K562 (cell line): ENCODE measurements at regions not wholly inside any gene's neighbourhood (a gene's known extent, or its start where the extent isn't known, plus 50 kb on each side); places are given as distances from the start of the nearest gene placed in this dataset.

Source experiments
- TF ChIP-seq, protein P1 (sequence below), 2 experiments: fragments of 150-350 bp in 1 of 2; IDR thresholded peaks; 2 replicates each; pipeline ENCODE4 v1.6.1; 2012 to 2016; ENCODE audit warnings: low read depth in 2 of 2, low read length in 2 of 2, mild to moderate bottlenecking in 1 of 2, moderate library complexity in 1 of 2
- TF ChIP-seq, protein P2 (sequence below): fragments of 250-450 bp; sonication (Bioruptor Pico); IDR thresholded peaks from 2 replicates; pipeline ENCODE4 v1.5.0; 2021; ENCODE audit warnings: mild to moderate bottlenecking, moderate library complexity
- TF ChIP-seq, protein P3 (sequence below): fragments of 250-450 bp; sonication (Bioruptor Pico); IDR thresholded peaks from 2 replicates; pipeline ENCODE4 v1.4.0; 2020; ENCODE audit warnings: mild to moderate bottlenecking, moderate library complexity

DNA sequence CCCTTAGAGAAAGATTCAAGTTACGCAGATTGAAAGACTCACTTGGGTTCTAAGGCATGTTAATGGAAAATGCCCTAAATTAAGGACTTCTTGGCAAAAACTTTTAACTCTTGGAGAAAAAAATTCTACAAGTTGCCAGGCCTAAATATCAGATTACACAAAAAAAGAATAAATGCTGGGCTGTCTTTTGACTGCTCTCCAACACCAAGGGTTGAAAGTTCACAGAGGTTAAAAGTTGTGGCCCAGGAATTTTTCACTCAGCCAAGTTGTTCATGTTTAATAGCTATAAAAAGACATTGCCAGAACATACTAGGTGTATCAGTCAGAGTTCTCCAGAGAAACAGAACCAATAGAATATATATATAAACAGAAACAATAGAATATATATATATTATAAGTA is 204.3 kb upstream of the ADRA1D start (continued):
- TF ChIP-seq, protein P1, sequence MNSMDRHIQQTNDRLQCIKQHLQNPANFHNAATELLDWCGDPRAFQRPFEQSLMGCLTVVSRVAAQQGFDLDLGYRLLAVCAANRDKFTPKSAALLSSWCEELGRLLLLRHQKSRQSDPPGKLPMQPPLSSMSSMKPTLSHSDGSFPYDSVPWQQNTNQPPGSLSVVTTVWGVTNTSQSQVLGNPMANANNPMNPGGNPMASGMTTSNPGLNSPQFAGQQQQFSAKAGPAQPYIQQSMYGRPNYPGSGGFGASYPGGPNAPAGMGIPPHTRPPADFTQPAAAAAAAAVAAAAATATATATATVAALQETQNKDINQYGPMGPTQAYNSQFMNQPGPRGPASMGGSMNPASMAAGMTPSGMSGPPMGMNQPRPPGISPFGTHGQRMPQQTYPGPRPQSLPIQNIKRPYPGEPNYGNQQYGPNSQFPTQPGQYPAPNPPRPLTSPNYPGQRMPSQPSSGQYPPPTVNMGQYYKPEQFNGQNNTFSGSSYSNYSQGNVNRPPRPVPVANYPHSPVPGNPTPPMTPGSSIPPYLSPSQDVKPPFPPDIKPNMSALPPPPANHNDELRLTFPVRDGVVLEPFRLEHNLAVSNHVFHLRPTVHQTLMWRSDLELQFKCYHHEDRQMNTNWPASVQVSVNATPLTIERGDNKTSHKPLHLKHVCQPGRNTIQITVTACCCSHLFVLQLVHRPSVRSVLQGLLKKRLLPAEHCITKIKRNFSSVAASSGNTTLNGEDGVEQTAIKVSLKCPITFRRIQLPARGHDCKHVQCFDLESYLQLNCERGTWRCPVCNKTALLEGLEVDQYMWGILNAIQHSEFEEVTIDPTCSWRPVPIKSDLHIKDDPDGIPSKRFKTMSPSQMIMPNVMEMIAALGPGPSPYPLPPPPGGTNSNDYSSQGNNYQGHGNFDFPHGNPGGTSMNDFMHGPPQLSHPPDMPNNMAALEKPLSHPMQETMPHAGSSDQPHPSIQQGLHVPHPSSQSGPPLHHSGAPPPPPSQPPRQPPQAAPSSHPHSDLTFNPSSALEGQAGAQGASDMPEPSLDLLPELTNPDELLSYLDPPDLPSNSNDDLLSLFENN (IDR thresholded peaks at IDR 0.05; ENCODE audit: low read depth in 2 of 2, low read length in 2 of 2) = no peak
- TF ChIP-seq, protein P2, sequence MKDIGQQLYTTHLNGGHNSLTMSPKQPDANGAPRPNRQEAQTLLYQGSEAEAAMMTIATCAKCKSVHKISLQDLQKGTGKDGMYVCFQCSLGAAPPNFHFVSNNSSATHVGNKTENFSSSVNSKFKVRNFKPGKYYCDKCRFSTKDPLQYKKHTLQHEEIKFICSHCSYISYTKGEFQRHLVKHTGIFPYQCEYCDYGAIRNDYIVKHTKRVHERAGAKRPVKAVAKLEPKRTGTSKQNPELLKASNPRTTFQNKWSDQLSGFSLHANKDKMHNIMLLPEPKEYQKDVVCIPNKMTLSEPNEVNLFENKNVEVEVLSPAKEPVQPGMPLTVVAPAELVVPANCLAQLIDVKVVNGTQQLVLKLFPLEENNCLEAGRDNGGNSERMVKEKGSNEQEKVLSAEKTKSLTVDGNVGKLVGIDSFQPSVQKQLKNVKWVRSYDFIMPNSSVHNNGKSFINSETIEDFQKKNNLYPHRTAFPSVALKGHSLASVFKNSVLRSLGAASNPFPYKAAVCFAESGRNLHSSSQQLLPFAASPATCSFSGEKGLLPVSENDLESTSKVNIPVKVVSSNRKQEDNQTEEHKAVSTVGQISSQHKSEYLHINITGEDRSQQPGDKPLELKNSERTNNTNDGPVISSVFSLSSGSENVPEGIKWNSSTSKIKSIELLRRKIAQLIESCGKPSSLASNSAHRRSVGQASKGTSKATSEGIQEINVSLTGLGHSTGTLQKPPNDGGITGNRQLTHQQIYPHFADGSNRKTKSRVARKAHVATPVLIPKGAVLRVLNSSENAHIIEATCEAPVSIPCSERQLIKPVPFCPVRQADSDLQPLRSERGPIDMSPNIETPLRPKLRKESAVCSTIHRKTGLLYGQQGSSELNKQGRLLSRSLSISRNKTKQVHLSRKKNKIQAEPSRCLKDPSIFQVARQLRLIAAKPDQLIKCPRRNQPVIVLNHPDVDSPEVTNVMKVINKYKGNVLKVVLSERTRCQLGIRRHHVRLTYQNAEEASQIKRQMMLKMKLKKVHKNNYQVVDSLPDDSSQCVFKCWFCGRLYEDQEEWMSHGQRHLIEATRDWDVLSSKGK (CRISPR knock-in tag) = no peak
- TF ChIP-seq, protein P3, sequence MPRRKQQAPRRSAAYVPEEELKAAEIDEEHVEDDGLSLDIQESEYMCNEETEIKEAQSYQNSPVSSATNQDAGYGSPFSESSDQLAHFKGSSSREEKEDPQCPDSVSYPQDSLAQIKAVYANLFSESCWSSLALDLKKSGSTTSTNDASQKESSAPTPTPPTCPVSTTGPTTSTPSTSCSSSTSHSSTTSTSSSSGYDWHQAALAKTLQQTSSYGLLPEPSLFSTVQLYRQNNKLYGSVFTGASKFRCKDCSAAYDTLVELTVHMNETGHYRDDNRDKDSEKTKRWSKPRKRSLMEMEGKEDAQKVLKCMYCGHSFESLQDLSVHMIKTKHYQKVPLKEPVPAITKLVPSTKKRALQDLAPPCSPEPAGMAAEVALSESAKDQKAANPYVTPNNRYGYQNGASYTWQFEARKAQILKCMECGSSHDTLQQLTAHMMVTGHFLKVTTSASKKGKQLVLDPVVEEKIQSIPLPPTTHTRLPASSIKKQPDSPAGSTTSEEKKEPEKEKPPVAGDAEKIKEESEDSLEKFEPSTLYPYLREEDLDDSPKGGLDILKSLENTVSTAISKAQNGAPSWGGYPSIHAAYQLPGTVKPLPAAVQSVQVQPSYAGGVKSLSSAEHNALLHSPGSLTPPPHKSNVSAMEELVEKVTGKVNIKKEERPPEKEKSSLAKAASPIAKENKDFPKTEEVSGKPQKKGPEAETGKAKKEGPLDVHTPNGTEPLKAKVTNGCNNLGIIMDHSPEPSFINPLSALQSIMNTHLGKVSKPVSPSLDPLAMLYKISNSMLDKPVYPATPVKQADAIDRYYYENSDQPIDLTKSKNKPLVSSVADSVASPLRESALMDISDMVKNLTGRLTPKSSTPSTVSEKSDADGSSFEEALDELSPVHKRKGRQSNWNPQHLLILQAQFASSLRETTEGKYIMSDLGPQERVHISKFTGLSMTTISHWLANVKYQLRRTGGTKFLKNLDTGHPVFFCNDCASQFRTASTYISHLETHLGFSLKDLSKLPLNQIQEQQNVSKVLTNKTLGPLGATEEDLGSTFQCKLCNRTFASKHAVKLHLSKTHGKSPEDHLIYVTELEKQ (CRISPR knock-in tag) = no peak
